GM12878 (cell line): ENCODE measurements at regions not wholly inside any gene's neighbourhood (a gene's known extent, or its start where the extent isn't known, plus 50 kb on each side); places are given as distances from the start of the nearest gene placed in this dataset.

Experiments used
- ATF2 ChIP-seq: IDR thresholded peaks from 2 replicates; pipeline ENCODE4 v1.6.1; 2012; ENCODE audit warnings: low read length, inconsistent platforms
- BHLHE40 ChIP-seq, 2 experiments: fragments of 450-650 bp in 1 of 2; IDR thresholded peaks; 2 replicates each; pipeline ENCODE4 v1.6.1; 2011 to 2017; ENCODE audit warnings: low read depth in 2 of 2, borderline replicate concordance in 1 of 2, improper control_type of control experiment in 1 of 2, low read length in 1 of 2, mild to moderate bottlenecking in 1 of 2
- BRCA1 ChIP-seq: IDR thresholded peaks from 2 replicates; pipeline ENCODE4 v1.6.1; 2011; ENCODE audit warnings: low read depth, low read length, improper control_type of control experiment
- CREB1 ChIP-seq: IDR thresholded peaks from 2 replicates; pipeline ENCODE4 v1.6.1; 2012; ENCODE audit warnings: low read depth, mild to moderate bottlenecking, inconsistent platforms
- FOS ChIP-seq: IDR thresholded peaks from 3 replicates; pipeline ENCODE4 v1.6.1; 2011; ENCODE audit warnings: borderline replicate concordance; ENCODE audit not compliant: insufficient read length; ENCODE audit errors: extremely low read depth
- GABPA ChIP-seq: IDR thresholded peaks from 2 replicates; pipeline ENCODE4 v1.6.1; 2014; ENCODE audit warnings: antibody characterized with exemption, low read depth, mild to moderate bottlenecking, inconsistent platforms
- HDAC2 ChIP-seq: fragments of 200-600 bp; sonication (generic); IDR thresholded peaks from 2 replicates; pipeline ENCODE4 v1.6.1; 2017
- IKZF1 ChIP-seq: fragments of 450-650 bp; conservative IDR thresholded peaks from 2 replicates; pipeline ENCODE4 v1.6.1; 2017; ENCODE audit warnings: antibody characterized with exemption, mild to moderate bottlenecking
- IRF5 ChIP-seq: fragments of 450-650 bp; IDR thresholded peaks from 2 replicates; pipeline ENCODE4 v1.6.1; 2017; ENCODE audit warnings: borderline replicate concordance
- JUND ChIP-seq: IDR thresholded peaks from 2 replicates; pipeline ENCODE4 v1.6.1; 2012; ENCODE audit warnings: low read depth, mild to moderate bottlenecking, low read length, improper control_type of control experiment, moderate library complexity
- PKNOX1 ChIP-seq: fragments of 450-650 bp; IDR thresholded peaks from 2 replicates; pipeline ENCODE4 v1.6.1; 2016; ENCODE audit warnings: mild to moderate bottlenecking
- SIX5 ChIP-seq: IDR thresholded peaks from 2 replicates; pipeline ENCODE4 v1.6.1; 2011; ENCODE audit warnings: mild to moderate bottlenecking, low read depth, low read length, moderate library complexity; ENCODE audit not compliant: severe bottlenecking
- SPI1 ChIP-seq: IDR thresholded peaks from 2 replicates; pipeline ENCODE4 v1.6.1; 2011; ENCODE audit warnings: low read depth, mild to moderate bottlenecking, low read length, moderate library complexity, borderline replicate concordance; ENCODE audit not compliant: insufficient read depth

- TF ChIP-seq ATF2 (no peak), GABPA (no peak), HDAC2 (no peak), JUND (no peak), IRF5 (no peak), PKNOX1 (no peak), IKZF1 (no peak), BHLHE40 (IDR thresholded peaks at IDR 0.05; ENCODE audit: borderline replicate concordance in 1 of 2, low read depth in 2 of 2, low read length in 1 of 2) (no peak), BRCA1 (no peak), SPI1 (no peak), FOS (no peak), CREB1 (no peak), SIX5 (no peak)
These were observed 196.5 kb downstream of the TOMM20 start (continued) for GRCh38 chr1:234932106-234932505.
